Smooth muscle cell (in vitro differentiated cells): ENCODE measurements at regions not wholly inside any gene's neighbourhood (a gene's known extent, or its start where the extent isn't known, plus 50 kb on each side); places are given as distances from the start of the nearest gene placed in this dataset.

Source experiments
- DNase-seq: peaks from one replicate; lab custom pipeline; 2025; ENCODE audit not compliant: unreplicated experiment; lab: John Stamatoyannopoulos, UW
- H2AFZ ChIP-seq: fragments of 200-600 bp; sonication (generic); 2 replicates; pipeline ENCODE4 v1.6.0; 2016; ENCODE audit warnings: antibody characterized with exemption, low read depth, mild to moderate bottlenecking
- H3F3A ChIP-seq: fragments of 200-600 bp; sonication (generic); 2 replicates; pipeline ENCODE4 v1.6.0; 2017; ENCODE audit warnings: antibody characterized with exemption, low read depth
- H3K27ac ChIP-seq: fragments of 200-600 bp; sonication (generic); 2 replicates; pipeline ENCODE4 v1.5.1; 2016; ENCODE audit warnings: low read depth, mild to moderate bottlenecking
- H3K27me3 ChIP-seq: fragments of 200-600 bp; sonication (generic); 2 replicates; pipeline ENCODE4 v1.6.1; 2016; ENCODE audit warnings: low read depth, mild to moderate bottlenecking
- H3K36me3 ChIP-seq: fragments of 200-600 bp; sonication (generic); 2 replicates; pipeline ENCODE4 v1.5.1; 2016; ENCODE audit warnings: low read depth
- H3K4me1 ChIP-seq: fragments of 200-600 bp; sonication (generic); 2 replicates; pipeline ENCODE4 v1.5.1; 2016; ENCODE audit warnings: low read depth
- H3K4me2 ChIP-seq: fragments of 200-600 bp; sonication (generic); 2 replicates; pipeline ENCODE4 v1.6.0; 2016; ENCODE audit warnings: mild to moderate bottlenecking
- H3K4me3 ChIP-seq: fragments of 200-600 bp; sonication (generic); 2 replicates; pipeline ENCODE4 v1.5.1; 2016; ENCODE audit warnings: mild to moderate bottlenecking
- H3K79me2 ChIP-seq: fragments of 200-600 bp; sonication (generic); 2 replicates; pipeline ENCODE4 v1.6.0; 2016; ENCODE audit warnings: low read depth, mild to moderate bottlenecking
- H3K9ac ChIP-seq: fragments of 200-600 bp; sonication (generic); 2 replicates; pipeline ENCODE4 v1.6.0; 2016; ENCODE audit warnings: low read depth
- H3K9me3 ChIP-seq: fragments of 200-600 bp; sonication (generic); replicated peaks from 2 replicates; pipeline ENCODE4 v1.5.1; 2016; ENCODE audit warnings: low read depth
- H4K20me1 ChIP-seq: fragments of 200-600 bp; sonication (generic); 2 replicates; pipeline ENCODE4 v1.6.0; 2016; ENCODE audit warnings: low read depth
- CTCF ChIP-seq: fragments of 200-600 bp; sonication (generic); IDR thresholded peaks from 2 replicates; pipeline ENCODE4 v1.5.1; 2017; ENCODE audit warnings: borderline replicate concordance, mild to moderate bottlenecking, antibody characterized with exemption; ENCODE audit not compliant: insufficient read depth, poor library complexity, severe bottlenecking
- WGBS: methylation state at CpG from one replicate; pipeline ENCODE4 v1.1.7; 2016; ENCODE audit warnings: low lambda C conversion rate; 5-methylcytosine and 5-hydroxymethylcytosine counted together

GRCh38 chr15:53133255-53133850 is 343.2 kb upstream of the ONECUT1 start:
- no peaks in the 10 kb centered on the region for H3F3A ChIP-seq
- H3K36me3 ChIP-seq, result no peaks in the 10 kb centered on the region
- H2AFZ ChIP-seq, result no peak overlapping the region
- H3K27ac ChIP-seq, result no peak overlapping the region
- H4K20me1 ChIP-seq, result no peaks in the 10 kb centered on the region
- H3K79me2 ChIP-seq, result no peaks in the 10 kb centered on the region
- H3K9ac ChIP-seq, result no peak overlapping the region
- peaks cover 7% of the 10 kb centered on the region for H3K4me1 ChIP-seq
- DNase-seq, result no peak
- H3K27me3 ChIP-seq, result peaks cover 3% of the 10 kb centered on the region
- no peak overlapping the region for H3K4me3 ChIP-seq
- no peak for TF ChIP-seq CTCF
- H3K4me2 ChIP-seq, result no peak overlapping the region
- H3K9me3 ChIP-seq, result no peaks in the 10 kb centered on the region
- WGBS, result 87% methylated on average over 6 of the region's 6 CpGs

DNA sequence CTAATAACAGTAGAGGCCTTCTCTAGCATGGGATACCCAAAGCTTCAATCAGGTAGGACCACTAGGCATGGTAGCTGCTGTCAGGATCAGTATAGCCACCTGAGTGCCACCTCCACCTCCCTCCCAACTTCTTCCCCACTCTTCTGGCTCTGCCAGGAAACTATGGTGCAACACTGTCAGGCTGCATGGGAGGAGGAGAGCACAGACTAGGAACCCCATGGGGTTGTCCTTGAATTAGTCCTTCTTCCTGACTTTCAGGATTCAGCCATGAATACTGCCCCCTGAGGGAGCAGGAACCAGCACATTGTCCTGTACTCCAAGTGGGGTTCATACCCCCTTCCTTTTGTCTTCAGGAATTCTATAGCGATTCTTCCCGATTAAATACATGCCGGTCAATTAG is 340.8 kb upstream of the ONECUT1 start:
- Histone ChIP-seq H3K27me3 (peaks cover 3% of the 10 kb centered on the region), H3K4me3 (no peak overlapping the region), H3K27ac (no peak overlapping the region), H2AFZ (no peak overlapping the region), H3K79me2 (no peaks in the 10 kb centered on the region), H4K20me1 (no peaks in the 10 kb centered on the region), H3K9ac (no peak overlapping the region), H3K36me3 (no peaks in the 10 kb centered on the region), H3K9me3 (no peaks in the 10 kb centered on the region), H3F3A (no peaks in the 10 kb centered on the region), H3K4me1 (peaks cover 7% of the 10 kb centered on the region), H3K4me2 (no peak overlapping the region)
- WGBS, result 94% methylated on average over 3 of the region's 3 CpGs
- no peak for DNase-seq
- TF ChIP-seq CTCF, result no peak

GRCh38 chr15:53129121-53129904 is 339.2 kb upstream of the ONECUT1 start:
- TF ChIP-seq CTCF, result no peak
- 73% methylated on average over 12 of the region's 12 CpGs for WGBS

More at GRCh38 chr15:53129121-53129904, 339.2 kb upstream of the ONECUT1 start:
- no peaks in the 10 kb centered on the region for H3K9me3 ChIP-seq
- H3K27ac ChIP-seq, result no peak overlapping the region
- no peak overlapping the region for H3K4me2 ChIP-seq
- no peaks in the 10 kb centered on the region for H4K20me1 ChIP-seq
- peaks cover 3% of the 10 kb centered on the region for H3K27me3 ChIP-seq
- no peaks in the 10 kb centered on the region for H3K36me3 ChIP-seq
- peaks cover 7% of the 10 kb centered on the region for H3K4me1 ChIP-seq
- no peak for DNase-seq
- H2AFZ ChIP-seq, result no peak overlapping the region
- H3F3A ChIP-seq, result no peaks in the 10 kb centered on the region
- H3K4me3 ChIP-seq, result no peak overlapping the region
- H3K79me2 ChIP-seq, result no peaks in the 10 kb centered on the region
- no peak overlapping the region for H3K9ac ChIP-seq
